GM19468 (cell line): ENCODE measurements at regions not wholly inside any gene's neighbourhood (a gene's known extent, or its start where the extent isn't known, plus 50 kb on each side); places are given as distances from the start of the nearest gene placed in this dataset.
"Not testable (repeated sequence)": the region's sequence is repeated elsewhere in the genome, so short reads cannot be mapped to it uniquely, and the experiment has no call there.

ENCODE experiments used
- ATAC-seq: cut with Tn5 transposase; IDR thresholded peaks from one replicate; pipeline ENCODE4 v1.9.1; 2021; ENCODE audit warnings: mild to moderate bottlenecking, moderate library complexity, moderate number of reproducible peaks; ENCODE audit not compliant: unreplicated experiment; ENCODE audit errors: extremely low read depth

GRCh38 chr3:103991461-103992115 lies 1375.1 kb upstream of the ALCAM start:
- no peak for ATAC-seq

DNA sequence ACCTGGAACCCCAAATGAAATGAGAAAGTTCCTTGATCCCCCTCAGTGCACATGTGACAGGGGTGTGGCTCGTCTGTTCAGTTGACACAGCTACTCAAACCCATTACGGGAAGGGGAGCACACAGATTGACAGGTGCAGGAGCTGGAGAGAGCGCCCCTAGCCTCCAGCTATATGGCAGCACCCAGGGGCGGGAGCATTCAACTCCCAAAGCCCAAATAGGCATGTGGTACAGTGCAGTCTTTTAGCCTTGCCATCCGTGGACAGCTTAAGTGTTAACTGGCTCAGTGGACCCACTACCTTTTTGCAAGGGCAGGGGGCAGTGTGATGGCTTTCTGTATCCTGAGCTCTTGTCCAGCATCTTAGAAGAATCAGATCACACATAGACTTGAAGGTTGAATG lies 1374.2 kb upstream of the ALCAM start:
- ATAC-seq = no peak

DNA sequence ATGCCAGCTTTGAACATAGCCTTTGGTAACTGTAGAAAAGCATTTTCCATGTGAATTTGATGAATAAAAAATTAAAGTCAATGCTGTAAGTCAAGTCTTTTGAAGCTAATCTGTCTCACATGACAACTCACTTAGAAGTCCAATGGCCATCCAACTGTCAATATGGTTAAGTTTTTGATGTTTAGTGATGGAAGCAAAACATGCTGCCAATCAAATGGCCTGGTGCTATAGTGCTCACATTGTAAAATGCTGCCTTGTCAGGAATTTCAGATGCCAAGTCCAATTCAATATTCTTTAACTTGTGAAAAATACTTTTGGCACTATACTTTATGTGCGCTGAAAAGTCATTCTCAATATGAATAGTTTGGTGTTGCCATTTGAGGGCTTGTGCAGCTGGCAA lies 1361.8 kb upstream of the ALCAM start:
- no peak for ATAC-seq

DNA sequence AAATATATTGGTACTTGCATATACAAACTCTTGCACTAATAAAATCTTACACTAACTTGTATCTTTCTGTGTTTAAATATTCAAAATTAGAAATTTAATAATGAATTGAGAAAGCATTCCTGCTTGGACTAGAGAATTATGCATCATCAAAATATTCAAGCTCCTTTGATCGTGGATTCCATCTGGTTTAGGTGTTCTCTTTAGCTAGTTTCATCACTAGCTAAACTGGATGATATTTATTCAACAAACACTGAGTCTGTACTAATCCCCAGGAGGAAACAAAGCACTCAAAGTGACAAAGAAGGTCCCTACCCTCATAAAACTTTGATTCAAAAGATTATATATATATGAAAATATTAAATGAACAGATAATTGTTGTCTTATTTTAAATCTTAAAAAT lies 1360.9 kb upstream of the ALCAM start:
- no peak for ATAC-seq

GRCh38 chr3:104018541-104018940 lies 1348.2 kb upstream of the ALCAM start:
- ATAC-seq = no peak

DNA sequence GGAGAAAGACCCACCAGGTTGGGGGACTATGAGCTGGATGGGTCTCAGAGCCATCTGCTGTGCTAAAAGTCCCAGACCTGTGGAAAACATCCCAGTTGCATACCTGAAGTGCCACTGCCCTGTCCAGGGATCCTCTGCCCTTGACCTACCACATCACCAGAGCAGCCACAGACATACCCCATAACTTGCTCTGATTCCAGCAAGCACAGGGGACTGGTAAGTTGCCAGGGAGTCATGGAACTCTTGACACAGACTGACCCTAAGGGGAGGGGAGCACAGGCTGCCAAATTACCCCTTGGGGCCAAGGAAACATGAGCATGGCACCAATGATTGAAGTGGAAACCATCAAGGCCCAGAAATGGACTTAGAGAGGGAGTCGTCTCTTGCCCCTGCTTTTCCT lies 1335.1 kb upstream of the ALCAM start:
- ATAC-seq = no peak

GRCh38 chr3:104032283-104032682 lies 1334.4 kb upstream of the ALCAM start:
- ATAC-seq = no peak

DNA sequence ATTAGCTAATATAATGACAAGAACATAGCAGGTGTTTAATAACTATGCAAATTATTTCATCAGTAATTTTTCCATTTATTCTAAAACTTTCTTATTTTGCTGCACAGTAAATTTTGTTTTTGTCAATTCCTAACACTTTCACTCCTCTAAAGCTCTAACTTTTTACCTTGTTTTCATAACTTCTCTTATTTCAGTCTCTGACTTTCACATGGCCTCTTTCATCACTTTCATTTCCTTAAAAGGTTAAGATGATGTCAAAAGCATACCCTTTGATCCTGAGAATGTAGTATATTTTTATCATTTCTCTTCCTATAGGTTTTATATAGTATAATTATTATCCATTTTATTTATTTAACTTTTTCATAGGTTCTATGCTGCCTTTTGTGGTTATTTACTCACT lies 1325.8 kb upstream of the ALCAM start:
- no peak for ATAC-seq

- ATAC-seq = not testable (repeated sequence)
These were observed 1323.6 kb upstream of the ALCAM start for GRCh38 chr3:104043001-104043543.

DNA sequence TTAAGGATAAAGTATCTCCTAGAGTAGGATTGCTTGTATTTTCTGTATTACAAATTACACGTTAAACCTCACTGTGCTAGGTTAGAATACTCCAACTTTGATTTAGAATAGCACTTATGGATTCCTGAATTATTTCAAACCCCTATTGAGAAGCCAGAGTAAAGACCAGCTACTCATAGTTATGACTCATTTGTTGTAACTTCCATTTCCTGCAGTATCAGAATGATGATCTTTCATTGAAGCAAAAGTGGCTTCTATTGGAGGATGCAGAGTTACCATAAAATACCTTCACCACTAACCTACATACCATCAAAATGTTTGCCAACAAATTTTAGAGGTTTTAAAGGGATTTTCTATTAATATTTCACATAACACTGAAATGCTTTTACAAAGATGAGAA lies 1322.7 kb upstream of the ALCAM start:
- ATAC-seq = no peak

- ATAC-seq = no peak
These were observed 1300.1 kb upstream of the ALCAM start for GRCh38 chr3:104066658-104067057.

- no peak for ATAC-seq
These were observed 1297.6 kb upstream of the ALCAM start for GRCh38 chr3:104069114-104069513.

DNA sequence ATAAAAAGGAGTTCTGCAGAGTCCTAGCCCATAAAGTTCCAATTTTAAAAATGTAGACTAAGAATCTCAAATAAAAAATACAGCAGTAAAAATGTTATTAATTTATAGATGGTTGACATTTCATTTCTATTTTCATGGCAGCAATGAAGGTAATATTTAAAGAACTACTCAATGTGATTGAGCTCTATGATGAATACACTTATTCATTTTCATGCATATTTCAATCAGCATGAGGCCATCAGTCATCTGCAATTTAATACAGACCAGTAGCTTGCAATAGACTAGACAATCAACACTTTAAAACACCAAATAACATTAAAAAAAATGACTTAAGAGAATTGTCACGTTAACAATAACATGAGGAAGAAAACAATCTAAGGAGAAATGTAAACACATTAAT lies 1295.8 kb upstream of the ALCAM start:
- ATAC-seq = no peak

- ATAC-seq = no peak
These were observed 1286.6 kb upstream of the ALCAM start for GRCh38 chr3:104080088-104080626.

DNA sequence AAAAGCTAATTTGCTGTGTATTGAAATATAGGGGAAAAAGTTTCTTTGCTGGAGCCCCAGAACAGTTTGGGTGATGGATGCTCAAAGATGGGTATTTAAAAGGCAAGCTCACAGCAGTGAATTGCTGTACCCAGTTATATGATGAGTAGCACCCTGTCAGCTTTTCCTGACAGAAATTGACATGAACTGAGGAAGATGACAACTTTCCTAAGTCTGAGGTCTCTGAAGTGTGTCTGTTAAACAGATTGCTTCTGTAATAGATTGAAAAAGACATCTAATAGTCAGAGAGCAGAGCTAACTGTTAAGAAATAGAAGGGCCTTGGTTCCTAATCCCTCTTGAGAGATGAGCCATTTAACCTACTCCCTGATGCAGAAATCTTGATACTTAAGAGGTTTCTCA lies 1278.0 kb upstream of the ALCAM start:
- no peak for ATAC-seq

- ATAC-seq = not testable (repeated sequence)
These were observed 1276.7 kb upstream of the ALCAM start for GRCh38 chr3:104089987-104090386.

- ATAC-seq = no peak
These were observed 1265.0 kb upstream of the ALCAM start for GRCh38 chr3:104101736-104102135.

- peak; percentile 85 for ATAC-seq
These were observed 1264.3 kb upstream of the ALCAM start for GRCh38 chr3:104102386-104102785.

DNA sequence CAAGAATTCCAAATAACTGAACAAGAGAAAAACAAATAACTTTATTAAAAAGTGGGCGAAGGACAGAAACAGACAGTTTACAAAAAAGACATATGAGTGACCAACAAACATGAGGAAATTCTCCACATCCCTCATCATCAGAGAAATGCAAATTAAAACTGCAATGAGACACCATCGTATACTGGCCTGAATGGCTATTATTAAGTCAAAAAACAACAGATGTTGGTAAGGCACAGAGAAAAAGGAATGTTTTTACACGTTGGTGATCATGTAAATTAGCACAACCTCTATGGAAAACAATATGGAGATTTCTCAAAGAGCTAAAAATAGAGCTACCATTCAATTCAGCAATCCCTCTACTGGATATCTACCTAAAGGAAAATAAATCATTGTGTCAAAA lies 1260.4 kb upstream of the ALCAM start:
- ATAC-seq = no peak

DNA sequence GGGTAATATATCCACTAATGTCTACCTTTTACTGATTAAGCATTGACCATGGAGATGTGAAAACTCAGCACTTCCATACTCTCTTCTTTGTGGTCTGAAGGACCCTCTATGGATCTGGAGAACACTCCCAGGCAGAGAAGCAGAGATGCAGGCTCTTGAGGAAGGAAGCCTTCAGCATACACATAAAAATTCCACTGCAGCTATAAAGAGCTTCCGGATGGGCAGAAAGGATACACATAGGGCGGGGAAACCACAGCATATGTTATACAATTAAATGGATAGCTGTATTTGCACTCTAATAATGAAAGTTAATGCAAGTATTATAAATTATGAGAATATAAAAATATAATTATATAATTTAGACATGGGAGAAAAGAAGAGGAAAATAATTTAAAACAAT lies 1258.2 kb upstream of the ALCAM start:
- no peak for ATAC-seq

DNA sequence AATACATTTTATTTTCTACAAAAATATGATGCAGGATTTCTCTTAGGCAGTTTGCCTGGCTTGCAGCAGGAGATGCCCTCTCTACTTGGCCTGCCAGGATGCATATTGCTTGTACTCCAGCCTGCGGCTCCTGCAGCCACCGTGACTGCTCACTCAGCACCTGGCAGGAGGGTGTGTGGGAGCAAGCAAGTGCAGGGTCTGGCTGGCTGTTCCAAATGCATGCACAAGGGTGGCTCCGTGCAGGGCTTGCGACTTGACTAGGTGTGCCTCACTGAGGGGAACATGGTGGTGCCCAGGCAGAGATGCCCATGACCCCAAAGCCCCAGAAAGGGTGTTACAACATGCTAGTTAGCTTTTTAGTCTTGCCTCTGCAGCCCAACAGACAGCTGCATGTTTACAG lies 1240.2 kb upstream of the ALCAM start:
- no peak for ATAC-seq

DNA sequence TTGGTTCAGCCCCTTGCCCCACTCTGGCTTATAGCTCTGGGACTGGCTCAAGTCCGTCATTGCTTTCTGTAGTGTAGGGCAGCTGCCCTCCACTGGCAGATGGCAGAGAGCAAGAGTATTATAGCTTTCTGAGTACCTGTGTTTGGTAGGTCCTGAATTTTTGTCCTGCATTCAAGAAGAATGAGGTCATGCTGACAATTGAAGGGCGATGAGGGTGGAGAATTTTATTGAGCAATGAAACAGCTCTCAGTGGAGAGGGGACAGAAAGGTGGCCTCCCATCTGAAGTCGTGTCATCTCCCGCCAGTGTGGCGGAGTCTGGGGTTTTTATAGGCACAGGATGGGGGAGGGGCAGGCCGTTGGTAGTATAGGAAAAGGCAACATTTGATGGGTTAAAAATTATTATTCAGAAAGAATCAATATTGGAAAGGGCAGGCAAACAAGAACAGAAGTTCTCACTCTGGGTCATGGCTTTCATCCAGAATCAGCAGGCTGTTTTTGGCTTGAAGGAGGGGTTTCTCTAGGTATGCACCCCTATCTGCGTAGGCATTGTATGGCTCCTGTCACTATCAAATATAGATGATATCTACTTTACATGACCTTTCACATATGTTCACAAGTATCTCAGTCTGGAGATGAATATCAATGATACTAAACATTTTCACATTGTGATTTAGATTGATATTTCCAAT lies 1239.7 kb upstream of the ALCAM start:
- no peak for ATAC-seq
